ENCODE measurements at regions not wholly inside any gene's neighbourhood (a gene's known extent, or its start where the extent isn't known, plus 50 kb on each side); places are given as distances from the start of the nearest gene placed in this dataset.
"Not testable (repeated sequence)": the region's sequence is repeated elsewhere in the genome, so short reads cannot be mapped to it uniquely, and the experiment has no call there.

- intact Hi-C loops (cut with DNase I), result no loop called here
- DNase-seq (ENCODE audit: low spot score), result no peak
These were observed 416.3 kb downstream of the PCDH10 start for GRCh38 chr4:133565379-133565778.

- intact Hi-C loops (cut with DNase I), result no loop called here
- DNase-seq (ENCODE audit: low spot score), result peak; percentile 60
These were observed 410.9 kb downstream of the PCDH10 start for GRCh38 chr4:133559987-133560386.

GRCh38 chr4:133555671-133556070 lies 406.6 kb downstream of the PCDH10 start:
- intact Hi-C loops (cut with DNase I), result no loop called here
- no peak for DNase-seq (ENCODE audit: low spot score)

GRCh38 chr4:133550436-133550835 lies 401.3 kb downstream of the PCDH10 start:
- no peak for DNase-seq (ENCODE audit: low spot score)
- intact Hi-C loops (cut with DNase I), result no loop called here

GRCh38 chr4:133544097-133544496 lies 395.0 kb downstream of the PCDH10 start:
- DNase-seq (ENCODE audit: low spot score), result no peak
- intact Hi-C loops (cut with DNase I), result no loop called here

- intact Hi-C loops (cut with DNase I), result no loop called here
- DNase-seq (ENCODE audit: low spot score), result no peak
These were observed 388.7 kb downstream of the PCDH10 start for GRCh38 chr4:133537780-133538281.

- DNase-seq (ENCODE audit: low spot score); intact Hi-C loops (cut with DNase I): not testable (repeated sequence)
These were observed 385.1 kb downstream of the PCDH10 start for GRCh38 chr4:133534224-133534623.

GRCh38 chr4:133524369-133524768 lies 375.3 kb downstream of the PCDH10 start:
- intact Hi-C loops (cut with DNase I), result no loop called here
- no peak for DNase-seq (ENCODE audit: low spot score)

- DNase-seq (ENCODE audit: low spot score), result no peak
- intact Hi-C loops (cut with DNase I), result no loop called here
These were observed 364.8 kb downstream of the PCDH10 start for GRCh38 chr4:133513901-133514300.

GRCh38 chr4:133498149-133498548 lies 349.1 kb downstream of the PCDH10 start:
- DNase-seq (ENCODE audit: low spot score), result no peak
- intact Hi-C loops (cut with DNase I), result no loop called here

GRCh38 chr4:133493776-133494175 lies 344.7 kb downstream of the PCDH10 start:
- no peak for DNase-seq (ENCODE audit: low spot score)
- intact Hi-C loops (cut with DNase I), result no loop called here

- intact Hi-C loops (cut with DNase I), result no loop called here
- DNase-seq (ENCODE audit: low spot score), result no peak
These were observed 344.1 kb downstream of the PCDH10 start for GRCh38 chr4:133493241-133493640.

GRCh38 chr4:133484287-133484686 lies 335.2 kb downstream of the PCDH10 start:
- intact Hi-C loops (cut with DNase I), result loop anchor here in 1 of 2 donors (2.0 kb wide), 1 partner anchor 65 kb away; no protein-coding TSS in a partner anchor
- no peak for DNase-seq (ENCODE audit: low spot score)

- no peak for DNase-seq (ENCODE audit: low spot score)
- intact Hi-C loops (cut with DNase I), result loop anchor here in 1 of 2 donors (2.0 kb wide), 1 partner anchor 65 kb away; no protein-coding TSS in a partner anchor
These were observed 334.6 kb downstream of the PCDH10 start for GRCh38 chr4:133483600-133484246.

- DNase-seq (ENCODE audit: low spot score), result no peak
These were observed 327.0 kb downstream of the PCDH10 start for GRCh38 chr4:133476063-133476462.

GRCh38 chr4:133474501-133474900 lies 325.4 kb downstream of the PCDH10 start:
- DNase-seq (ENCODE audit: low spot score), result no peak
- intact Hi-C loops (cut with DNase I), result no loop called here

More at GRCh38 chr4:133476063-133476462, 327.0 kb downstream of the PCDH10 start:
- intact Hi-C loops (cut with DNase I), result no loop called here

- intact Hi-C loops (cut with DNase I), result no loop called here
- DNase-seq (ENCODE audit: low spot score), result no peak
These were observed 323.1 kb downstream of the PCDH10 start for GRCh38 chr4:133472244-133472643.

- intact Hi-C loops (cut with DNase I), result no loop called here
- no peak for DNase-seq (ENCODE audit: low spot score)
These were observed 318.3 kb downstream of the PCDH10 start for GRCh38 chr4:133467290-133467947.

- intact Hi-C loops (cut with DNase I), result no loop called here
- no peak for DNase-seq (ENCODE audit: low spot score)
These were observed 315.9 kb downstream of the PCDH10 start for GRCh38 chr4:133465022-133465421.

GRCh38 chr4:133464311-133464710 lies 315.2 kb downstream of the PCDH10 start:
- intact Hi-C loops (cut with DNase I), result no loop called here

GRCh38 chr4:133452678-133453077 lies 303.6 kb downstream of the PCDH10 start:
- DNase-seq (ENCODE audit: low spot score), result no peak
- intact Hi-C loops (cut with DNase I), result no loop called here

More at GRCh38 chr4:133464311-133464710, 315.2 kb downstream of the PCDH10 start:
- DNase-seq (ENCODE audit: low spot score), result no peak

Measured in posterior vena cava (tissue), 2 donors.